Small intestine (tissue), 7 donors: ENCODE measurements at regions not wholly inside any gene's neighbourhood (a gene's known extent, or its start where the extent isn't known, plus 50 kb on each side); places are given as distances from the start of the nearest gene placed in this dataset.
"Not testable (repeated sequence)": the region's sequence is repeated elsewhere in the genome, so short reads cannot be mapped to it uniquely, and the experiment has no call there.

Source experiments
- DNase-seq, 2 donors: peaks; one replicate each; pipeline versions ENCODE4 v3.0.0 to v3.0.0-alpha.2; 2013
- FAIRE-seq: peaks from 2 replicates; lab custom pipeline; 2012; peaks lifted over from hg19 to GRCh38; lab: Jason Lieb, UNC
- H3K27ac ChIP-seq, 3 donors: one replicate each; pipeline ENCODE4 v1.5.1; 2013; ENCODE audit warnings: low read length in 2 of 3, mild to moderate bottlenecking in 2 of 3, control low read depth in 1 of 3, inconsistent platforms in 1 of 3, low read depth in 1 of 3, moderate library complexity in 1 of 3
- H3K27me3 ChIP-seq, 3 donors: one replicate each; pipeline ENCODE4 v1.6.1; 2013; ENCODE audit warnings: low read length in 3 of 3, inconsistent platforms in 1 of 3; ENCODE audit not compliant: control insufficient read depth in 3 of 3, insufficient read depth in 3 of 3
- H3K36me3 ChIP-seq, 3 donors: one replicate each; pipeline ENCODE4 v1.6.1; 2013; ENCODE audit warnings: low read length in 3 of 3, inconsistent platforms in 1 of 3, low read depth in 1 of 3, mild to moderate bottlenecking in 1 of 3, moderate library complexity in 1 of 3; ENCODE audit not compliant: control insufficient read depth in 3 of 3, insufficient read depth in 2 of 3
- H3K4me1 ChIP-seq, 3 donors: one replicate each; pipeline ENCODE4 v1.6.1; 2013; ENCODE audit warnings: low read length in 2 of 3, inconsistent platforms in 1 of 3, low read depth in 1 of 3, mild to moderate bottlenecking in 1 of 3, moderate library complexity in 1 of 3; ENCODE audit not compliant: control insufficient read depth in 3 of 3, insufficient read depth in 2 of 3
- H3K4me3 ChIP-seq, 3 donors: one replicate each; pipeline ENCODE4 v1.5.1; 2013; ENCODE audit warnings: low read length in 3 of 3, control low read depth in 1 of 3, inconsistent platforms in 1 of 3, low read depth in 1 of 3, mild to moderate bottlenecking in 1 of 3, moderate library complexity in 1 of 3
- H3K9me3 ChIP-seq, 2 donors: one replicate each; pipeline ENCODE4 v1.6.1; 2013; ENCODE audit warnings: low read depth in 1 of 2, low read length in 1 of 2; ENCODE audit not compliant: control insufficient read depth in 2 of 2, insufficient read depth in 1 of 2
- WGBS, 3 donors: extraction: QIAGEN DNeasy Blood & Tissue Kit; methylation state at CpG; one replicate each; pipeline ENCODE4 v1.1.7; 2013; 5-methylcytosine and 5-hydroxymethylcytosine counted together
- donor health status: healthy with polysubstance abuse.
- donor health status: control.
- donor health status: control.
- donor health status: Bipolar disorder and iron deficiency.
- donor health status: healthy.

DNA sequence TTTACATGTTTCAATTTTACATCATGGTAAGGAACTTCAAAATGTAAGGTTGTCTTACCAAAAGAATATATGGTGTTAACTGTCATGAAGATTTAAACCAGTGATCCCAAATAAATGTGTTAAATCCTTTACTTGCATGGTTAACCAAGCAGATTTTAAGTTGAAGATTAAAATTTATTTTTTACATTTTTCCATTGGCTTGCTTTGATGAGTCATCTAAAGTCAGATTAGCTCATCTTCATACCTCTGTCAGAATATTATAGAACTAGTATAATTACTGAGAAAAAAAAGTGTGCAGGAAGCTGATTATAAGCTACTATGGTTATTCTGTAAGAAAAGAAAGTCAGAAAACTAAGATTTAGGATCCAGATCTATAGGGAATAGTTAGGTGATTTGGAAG is 95.3 kb upstream of the DPH5 start:
- no peak overlapping the region for H3K4me3 ChIP-seq
- H3K36me3 ChIP-seq: no peaks in the 10 kb centered on the region
- no peaks in the 10 kb centered on the region for H3K27me3 ChIP-seq
- H3K27ac ChIP-seq: no peak overlapping the region
- FAIRE-seq (no peak), DNase-seq (no peak)
- H3K4me1 ChIP-seq: no peaks in the 10 kb centered on the region
- no peaks in the 10 kb centered on the region for H3K9me3 ChIP-seq

DNA sequence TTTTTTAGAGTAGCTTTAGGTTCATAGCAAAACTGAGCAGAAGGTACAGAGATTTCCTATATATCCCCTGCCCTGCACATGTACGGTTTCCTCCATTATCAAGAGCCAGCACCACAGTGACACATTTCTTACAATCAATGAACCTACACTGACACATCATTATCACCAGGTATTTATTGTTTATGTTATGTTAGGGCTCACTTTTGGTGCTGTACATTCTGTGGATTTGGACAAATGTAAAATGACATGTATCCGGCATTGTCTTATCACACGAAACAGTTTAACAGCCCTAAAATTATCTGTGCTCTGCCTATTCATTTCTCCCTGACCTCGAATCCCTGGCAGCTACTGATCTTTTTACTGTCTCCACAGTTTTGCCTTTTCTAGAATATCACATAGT is 93.7 kb upstream of the DPH5 start:
- Histone ChIP-seq H3K36me3 (no peaks in the 10 kb centered on the region), H3K27me3 (no peaks in the 10 kb centered on the region), H3K9me3 (no peaks in the 10 kb centered on the region), H3K27ac (no peak overlapping the region), H3K4me3 (no peak overlapping the region), H3K4me1 (no peaks in the 10 kb centered on the region)
- WGBS, 3 donors: 66 to 86% (median 69%) methylated on average over 4 of the region's 4 CpGs
- FAIRE-seq (no peak), DNase-seq (no peak)

DNA sequence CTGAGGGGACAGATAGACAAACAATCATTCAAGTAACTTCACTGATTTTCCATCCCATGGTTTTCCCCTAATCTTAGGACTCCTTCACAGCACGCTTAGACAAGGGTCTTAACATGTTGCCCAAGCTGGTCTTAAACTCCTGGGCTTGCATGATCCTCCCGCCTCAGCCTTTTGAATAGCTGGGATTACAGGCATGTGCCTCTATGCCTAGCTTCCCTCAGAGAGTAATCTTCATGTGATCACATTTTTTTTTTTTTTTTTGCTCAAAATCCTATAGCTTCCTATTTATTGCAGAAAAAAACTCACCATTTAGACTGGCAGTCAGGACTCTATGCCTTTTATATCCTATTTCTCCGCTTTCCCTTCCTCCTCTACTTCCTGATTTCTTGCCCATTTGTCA is 90.4 kb upstream of the DPH5 start:
- no peaks in the 10 kb centered on the region for H3K36me3 ChIP-seq
- WGBS, 3 donors: 91 to 95% (median 92%) methylated on average over 3 of the region's 3 CpGs
- no peaks in the 10 kb centered on the region for H3K4me1 ChIP-seq
- FAIRE-seq (no peak), DNase-seq (no peak)
- no peaks in the 10 kb centered on the region for H3K9me3 ChIP-seq
- no peak overlapping the region for H3K27ac ChIP-seq
- H3K4me3 ChIP-seq: no peak overlapping the region
- H3K27me3 ChIP-seq: no peaks in the 10 kb centered on the region

DNA sequence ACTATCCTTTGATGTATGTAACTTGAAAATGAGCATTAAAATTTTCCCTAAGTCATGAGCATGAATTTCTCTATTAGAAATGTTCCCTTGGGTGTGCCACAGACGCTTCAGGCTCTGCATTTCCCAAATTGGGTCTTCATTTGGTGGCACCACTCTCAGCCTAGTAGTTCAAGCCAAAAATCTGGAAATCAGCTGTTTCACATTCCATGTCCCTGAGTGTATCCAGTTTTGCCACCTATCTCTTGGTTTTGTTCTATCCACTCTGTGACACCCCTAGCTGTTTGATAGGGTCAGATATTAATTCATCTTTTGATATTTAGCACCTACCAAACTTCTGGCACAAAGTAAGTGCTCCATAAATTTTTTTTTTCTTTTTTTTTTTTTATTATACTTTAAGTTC is 89.5 kb upstream of the DPH5 start:
- Histone ChIP-seq H3K27ac (no peak overlapping the region), H3K4me1 (no peaks in the 10 kb centered on the region), H3K9me3 (no peaks in the 10 kb centered on the region), H3K36me3 (no peaks in the 10 kb centered on the region), H3K4me3 (no peak overlapping the region), H3K27me3 (no peaks in the 10 kb centered on the region)
- DNase-seq: no peak
- no peak for FAIRE-seq
- WGBS, 3 donors: 73 to 89% (median 89%) methylated on average over 1 of the region's 1 CpG

DNA sequence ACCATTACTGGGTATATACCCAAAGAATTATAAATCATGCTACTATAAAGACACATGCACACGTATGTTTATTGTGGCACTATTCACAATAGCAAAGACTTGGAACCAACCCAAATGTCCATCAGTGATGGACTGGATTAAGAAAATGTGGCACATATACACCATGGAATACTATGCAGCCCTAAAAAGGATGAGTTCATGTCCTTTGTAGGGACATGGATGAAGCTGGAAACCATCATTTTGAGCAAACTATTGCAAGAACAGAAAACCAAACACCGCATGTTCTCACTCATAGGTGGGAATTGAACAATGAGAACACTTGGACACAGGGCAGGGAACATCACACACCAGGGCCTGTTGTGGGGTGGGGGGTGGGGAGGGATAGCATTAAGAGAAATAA is 88.5 kb upstream of the DPH5 start:
- FAIRE-seq, H3K36me3 ChIP-seq, H3K9me3 ChIP-seq, H3K4me1 ChIP-seq, H3K27ac ChIP-seq, H3K4me3 ChIP-seq, DNase-seq, H3K27me3 ChIP-seq: not testable (repeated sequence)
- WGBS, 3 donors: 89 to 100% (median 98%) methylated on average over 2 of the region's 2 CpGs

DNA sequence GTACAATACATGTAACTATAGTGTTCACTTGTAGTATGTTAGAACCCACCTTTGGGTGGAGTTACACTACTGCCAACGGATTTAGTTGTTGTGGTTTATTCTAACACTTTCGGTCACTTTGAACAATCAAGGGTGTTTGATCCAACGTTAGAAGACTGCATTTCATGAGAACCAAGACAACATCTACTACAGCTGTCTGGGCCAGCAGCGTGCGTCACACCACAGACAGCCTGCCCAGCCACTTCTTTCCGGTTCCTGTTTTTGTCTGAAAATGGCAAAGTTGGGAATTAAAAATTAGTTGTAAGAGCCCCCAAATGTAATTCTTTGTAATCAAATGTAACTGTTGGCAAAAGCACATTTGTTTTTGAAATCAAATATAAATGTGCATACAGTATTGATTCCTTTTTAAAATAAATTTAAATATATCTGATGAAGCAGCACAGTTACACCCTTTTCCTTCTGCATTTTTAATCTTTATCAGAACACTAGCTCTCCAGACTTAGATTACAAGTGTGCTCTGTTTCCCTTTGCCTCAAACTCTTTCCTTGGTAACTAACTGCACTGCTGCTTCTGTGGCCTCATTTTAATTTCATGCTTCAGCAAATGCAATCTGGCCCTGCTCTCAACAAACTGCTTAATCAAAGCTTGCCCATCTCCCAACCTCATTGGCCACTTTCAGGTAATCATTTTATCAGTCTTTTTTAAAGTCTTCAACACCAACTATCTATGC is 86.6 kb upstream of the DPH5 start:
- H3K27me3 ChIP-seq: no peaks in the 10 kb centered on the region
- H3K9me3 ChIP-seq: no peaks in the 10 kb centered on the region
- 45 to 68% (median 53%) methylated on average over 6 of the region's 6 CpGs for WGBS, 3 donors
- DNase-seq: peak; percentile 4 to 7
- FAIRE-seq: no peak
- no peaks in the 10 kb centered on the region for H3K4me1 ChIP-seq
- peak overlapping the region in 1 of 3 donors; percentile 77 for H3K27ac ChIP-seq
- no peak overlapping the region for H3K4me3 ChIP-seq
- no peaks in the 10 kb centered on the region for H3K36me3 ChIP-seq

DNA sequence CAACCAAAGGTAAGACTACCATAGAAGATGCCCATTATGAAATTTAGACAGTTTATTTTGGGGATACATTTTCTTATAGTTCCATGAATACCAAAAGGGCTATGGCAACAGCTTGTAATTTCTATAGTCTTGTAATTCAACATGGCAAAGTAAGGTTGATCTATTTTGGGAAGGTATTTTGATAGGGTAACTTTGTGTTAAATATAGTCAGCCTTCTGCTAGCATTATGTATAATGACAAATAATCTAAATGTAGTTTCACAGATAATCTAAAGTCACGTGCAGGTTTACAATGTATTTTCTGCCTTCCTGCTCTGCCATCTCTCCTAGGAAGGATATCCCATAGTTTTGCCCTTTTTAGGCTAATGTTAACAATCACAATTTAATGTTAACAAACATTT is 85.9 kb upstream of the DPH5 start:
- no peak overlapping the region for H3K27ac ChIP-seq
- no peak for FAIRE-seq
- 73 to 80% (median 77%) methylated on average over 1 of the region's 1 CpG for WGBS, 3 donors
- H3K4me1 ChIP-seq: no peaks in the 10 kb centered on the region
- H3K27me3 ChIP-seq: no peaks in the 10 kb centered on the region
- no peak overlapping the region for H3K4me3 ChIP-seq
- no peak for DNase-seq
- H3K9me3 ChIP-seq: no peaks in the 10 kb centered on the region
- H3K36me3 ChIP-seq: no peaks in the 10 kb centered on the region

DNA sequence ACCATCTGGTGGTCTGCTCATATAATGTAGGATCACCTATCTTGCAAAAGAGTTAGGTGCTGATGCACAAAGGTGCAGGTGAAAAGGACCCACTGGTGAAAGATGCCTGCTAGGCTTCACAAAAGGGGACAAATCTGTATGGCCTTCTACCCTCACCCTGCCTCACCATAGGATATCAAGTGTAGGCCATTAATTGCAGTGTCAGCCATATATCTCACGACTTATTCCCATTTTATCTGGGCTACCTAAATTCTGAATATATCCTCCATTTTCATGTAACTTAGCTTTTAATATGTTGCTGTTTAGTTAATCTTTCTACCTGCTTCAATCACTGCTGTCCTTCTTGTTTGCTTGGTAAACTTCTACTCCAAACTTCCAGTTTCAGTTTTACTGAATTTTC is 84.2 kb upstream of the DPH5 start:
- Histone ChIP-seq H3K27ac (no peak overlapping the region), H3K27me3 (no peaks in the 10 kb centered on the region), H3K9me3 (no peaks in the 10 kb centered on the region), H3K4me1 (no peaks in the 10 kb centered on the region), H3K4me3 (no peak overlapping the region), H3K36me3 (no peaks in the 10 kb centered on the region)
- WGBS, 3 donors: 48 to 88% (median 75%) methylated on average over 1 of the region's 1 CpG
- no peak for FAIRE-seq
- DNase-seq: no peak

DNA sequence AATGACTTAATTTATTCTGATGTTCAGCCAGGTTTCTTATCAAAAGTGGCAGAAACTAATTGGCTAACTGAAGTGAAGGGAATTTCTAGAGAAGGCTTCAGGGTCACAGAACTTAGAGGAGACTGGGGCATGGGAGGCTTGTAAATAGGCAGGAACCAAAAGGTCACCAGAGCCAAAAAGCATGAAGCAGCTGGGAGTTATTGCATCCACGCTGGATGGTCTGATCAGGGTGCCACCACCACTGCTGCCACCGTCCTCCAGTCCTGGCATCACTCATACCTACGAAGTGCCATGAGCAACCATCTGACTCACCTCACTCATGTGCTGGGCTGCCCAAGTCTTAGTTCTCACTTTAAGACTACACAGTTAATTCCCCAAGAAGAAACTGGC is 82.5 kb upstream of the DPH5 start:
- no peak for DNase-seq
- 77 to 87% (median 81%) methylated on average over 3 of the region's 3 CpGs for WGBS, 3 donors
- Histone ChIP-seq H3K27me3 (no peaks in the 10 kb centered on the region), H3K9me3 (no peaks in the 10 kb centered on the region), H3K36me3 (no peaks in the 10 kb centered on the region), H3K4me1 (no peaks in the 10 kb centered on the region), H3K4me3 (no peak overlapping the region), H3K27ac (no peak overlapping the region)
- FAIRE-seq: no peak
